ENCODE measurements at regions not wholly inside any gene's neighbourhood (a gene's known extent, or its start where the extent isn't known, plus 50 kb on each side); places are given as distances from the start of the nearest gene placed in this dataset.

- TF ChIP-seq CTCF (conservative IDR thresholded peaks at IDR 0.05; ENCODE audit: low read length) = no peak
- TF ChIP-seq EZH2phosphoT487 (IDR thresholded peaks at IDR 0.05; ENCODE audit: borderline replicate concordance, low read depth, low read length) = no peak
Observed at GRCh38 chr10:2886662-2887061, 180.7 kb upstream of the PFKP start.
